ENCODE measurements at regions not wholly inside any gene's neighbourhood (a gene's known extent, or its start where the extent isn't known, plus 50 kb on each side); places are given as distances from the start of the nearest gene placed in this dataset.

DNA sequence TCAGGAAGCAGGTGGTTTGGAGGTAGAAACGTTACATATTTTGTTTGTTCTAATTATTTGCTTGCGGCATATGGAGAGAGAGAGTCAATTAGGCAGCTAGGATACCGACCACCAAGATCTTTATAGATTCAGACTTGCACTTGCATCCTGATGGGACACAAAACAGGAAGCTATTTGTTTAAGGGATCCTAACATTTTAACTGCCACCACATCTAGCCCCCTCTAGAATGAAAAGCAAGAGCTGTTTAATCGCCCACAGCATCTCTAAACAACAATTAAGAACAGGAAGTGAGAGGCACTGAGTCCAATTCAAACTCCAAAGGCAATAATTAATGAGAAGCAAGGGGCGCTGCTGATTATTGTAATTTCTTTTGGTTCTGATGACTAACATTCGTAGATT lies 182.0 kb upstream of the LINC00305 start:
- TF ChIP-seq, protein P1, sequence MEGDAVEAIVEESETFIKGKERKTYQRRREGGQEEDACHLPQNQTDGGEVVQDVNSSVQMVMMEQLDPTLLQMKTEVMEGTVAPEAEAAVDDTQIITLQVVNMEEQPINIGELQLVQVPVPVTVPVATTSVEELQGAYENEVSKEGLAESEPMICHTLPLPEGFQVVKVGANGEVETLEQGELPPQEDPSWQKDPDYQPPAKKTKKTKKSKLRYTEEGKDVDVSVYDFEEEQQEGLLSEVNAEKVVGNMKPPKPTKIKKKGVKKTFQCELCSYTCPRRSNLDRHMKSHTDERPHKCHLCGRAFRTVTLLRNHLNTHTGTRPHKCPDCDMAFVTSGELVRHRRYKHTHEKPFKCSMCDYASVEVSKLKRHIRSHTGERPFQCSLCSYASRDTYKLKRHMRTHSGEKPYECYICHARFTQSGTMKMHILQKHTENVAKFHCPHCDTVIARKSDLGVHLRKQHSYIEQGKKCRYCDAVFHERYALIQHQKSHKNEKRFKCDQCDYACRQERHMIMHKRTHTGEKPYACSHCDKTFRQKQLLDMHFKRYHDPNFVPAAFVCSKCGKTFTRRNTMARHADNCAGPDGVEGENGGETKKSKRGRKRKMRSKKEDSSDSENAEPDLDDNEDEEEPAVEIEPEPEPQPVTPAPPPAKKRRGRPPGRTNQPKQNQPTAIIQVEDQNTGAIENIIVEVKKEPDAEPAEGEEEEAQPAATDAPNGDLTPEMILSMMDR (IDR thresholded peaks at IDR 0.05; ENCODE audit: insufficient read depth, low read length, poor library complexity, severe bottlenecking), result no peak
- TF ChIP-seq EZH2phosphoT487 (conservative IDR thresholded peaks at IDR 0.05; ENCODE audit: low read length), result no peak

Data from SU-DHL-6 (cell line).